ENCODE measurements at regions not wholly inside any gene's neighbourhood (a gene's known extent, or its start where the extent isn't known, plus 50 kb on each side); places are given as distances from the start of the nearest gene placed in this dataset.
A peak's percentile ranks its signal among the peaks of the same experiment; 100 is the strongest.

DNA sequence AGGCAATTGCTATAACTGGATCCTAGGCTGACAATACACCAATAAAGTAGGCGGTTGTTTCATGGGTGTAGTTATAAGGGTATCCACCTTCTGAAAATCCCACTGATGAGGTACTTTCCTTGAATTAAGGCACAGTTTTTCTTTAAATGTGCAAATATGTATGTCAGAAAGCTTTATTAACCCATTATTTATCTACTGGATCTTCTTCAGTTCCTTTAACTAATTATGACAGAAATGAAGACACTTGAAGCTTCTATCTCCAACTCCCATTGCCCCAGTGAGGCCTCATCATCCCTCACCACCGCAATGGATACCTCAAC, 159.6 kb upstream of the KLF3 start:
- Mint-ChIP-seq H3K4me1 (peaks cover 14% of the 10 kb centered on the region), H3K9me3 (no peaks in the 10 kb centered on the region), H3K4me3 (no peak overlapping the region), H3K36me3 (no peaks in the 10 kb centered on the region), H3K27ac (no peak overlapping the region), H3K27me3 (peaks cover 27% of the 10 kb centered on the region)
- DNase-seq (ENCODE audit: low spot score in 2 of 2) (no peak), ATAC-seq (ENCODE audit: low read depth) (no peak)

GRCh38 chr4:38509551-38509950, 154.4 kb upstream of the KLF3 start:
- Mint-ChIP-seq H3K4me1 (peaks cover 13% of the 10 kb centered on the region), H3K9me3 (no peaks in the 10 kb centered on the region), H3K27ac (no peak overlapping the region), H3K27me3 (peaks cover 27% of the 10 kb centered on the region), H3K36me3 (no peaks in the 10 kb centered on the region), H3K4me3 (no peak overlapping the region)
- DNase-seq (ENCODE audit: low spot score in 2 of 2) (no peak), ATAC-seq (ENCODE audit: low read depth) (peak; percentile 29)

- no peak for ATAC-seq (ENCODE audit: low read depth)
- Mint-ChIP-seq H3K27me3 (peaks cover 24% of the 10 kb centered on the region), H3K9me3 (no peaks in the 10 kb centered on the region), H3K27ac (no peak overlapping the region), H3K4me1 (peaks cover 13% of the 10 kb centered on the region), H3K4me3 (no peak overlapping the region), H3K36me3 (no peaks in the 10 kb centered on the region)
- no peak for DNase-seq (ENCODE audit: low spot score in 2 of 2)
These were observed 153.8 kb upstream of the KLF3 start for GRCh38 chr4:38510201-38510600.

DNA sequence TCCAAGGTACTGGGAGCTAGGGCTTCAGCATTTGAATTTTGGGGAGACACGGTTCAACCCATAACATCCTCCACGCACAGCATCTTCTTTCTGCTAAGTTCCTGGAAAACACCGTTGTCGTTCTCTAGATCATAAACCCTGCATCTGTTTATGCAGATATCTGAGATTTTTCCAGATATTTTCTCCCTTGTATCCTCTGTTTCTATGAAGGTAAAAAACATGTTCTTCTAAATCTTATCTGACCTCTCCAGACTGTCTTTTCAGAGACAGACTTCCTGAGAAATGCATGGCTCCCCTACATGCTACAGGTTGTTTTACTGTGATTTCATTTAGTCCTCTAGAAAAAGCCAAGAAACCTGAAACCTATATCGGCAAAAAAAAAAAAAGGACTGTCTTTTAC, 152.3 kb upstream of the KLF3 start:
- H3K36me3 Mint-ChIP-seq = no peaks in the 10 kb centered on the region

GRCh38 chr4:38512840-38513239, 151.2 kb upstream of the KLF3 start:
- no peak overlapping the region for H3K27ac Mint-ChIP-seq
- H3K4me3 Mint-ChIP-seq = no peak overlapping the region

More for the DNA sequence above, 152.3 kb upstream of the KLF3 start:
- Mint-ChIP-seq H3K9me3 (no peaks in the 10 kb centered on the region), H3K27ac (no peak overlapping the region), H3K4me3 (no peak overlapping the region), H3K27me3 (peaks cover 20% of the 10 kb centered on the region), H3K4me1 (peaks cover 13% of the 10 kb centered on the region)
- no peak for ATAC-seq (ENCODE audit: low read depth)
- no peak for DNase-seq (ENCODE audit: low spot score in 2 of 2)

DNA sequence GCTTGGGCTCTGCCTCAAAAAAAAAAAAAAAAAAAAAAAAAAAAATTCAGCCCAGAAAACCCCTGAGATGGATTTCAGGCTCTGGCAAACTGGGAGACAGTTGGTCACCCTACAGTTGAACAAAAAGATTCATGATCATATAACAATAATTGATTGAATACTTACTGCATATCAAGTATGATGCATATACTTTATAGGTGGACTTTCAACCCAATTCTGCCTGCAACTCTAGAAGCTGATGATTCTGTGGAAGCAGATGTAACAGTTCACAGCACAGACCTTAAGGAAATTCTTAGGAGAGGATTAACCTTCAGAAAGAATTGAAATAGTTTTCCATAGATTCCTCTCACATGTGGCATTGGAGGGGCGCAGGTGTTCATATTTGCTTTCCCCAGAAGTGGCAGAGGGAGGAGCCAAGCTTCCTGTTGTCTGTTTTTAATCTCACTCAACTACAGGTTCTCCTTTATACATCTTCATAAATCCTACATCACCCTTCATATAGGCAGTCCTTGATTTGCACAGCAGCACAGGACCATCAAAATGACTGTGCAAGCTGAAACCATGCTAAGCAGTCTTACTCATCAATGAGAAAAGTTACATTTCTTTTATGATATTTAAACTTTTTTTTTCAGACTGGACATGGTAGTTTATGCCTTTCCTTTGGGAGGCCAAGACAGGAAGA, 149.4 kb upstream of the KLF3 start:
- Mint-ChIP-seq H3K4me1 (peaks cover 7% of the 10 kb centered on the region), H3K4me3 (no peak overlapping the region), H3K36me3 (no peaks in the 10 kb centered on the region), H3K27ac (no peak overlapping the region), H3K27me3 (peaks cover 13% of the 10 kb centered on the region), H3K9me3 (no peaks in the 10 kb centered on the region)
- DNase-seq (ENCODE audit: low spot score in 2 of 2) (no peak), ATAC-seq (ENCODE audit: low read depth) (no peak)

More at GRCh38 chr4:38512840-38513239, 151.2 kb upstream of the KLF3 start:
- H3K4me1 Mint-ChIP-seq = peaks cover 13% of the 10 kb centered on the region
- peaks cover 20% of the 10 kb centered on the region for H3K27me3 Mint-ChIP-seq
- H3K9me3 Mint-ChIP-seq = no peaks in the 10 kb centered on the region
- DNase-seq (ENCODE audit: low spot score in 2 of 2) (no peak), ATAC-seq (ENCODE audit: low read depth) (peak; percentile 37)
- no peaks in the 10 kb centered on the region for H3K36me3 Mint-ChIP-seq

GRCh38 chr4:38516190-38516589, 147.8 kb upstream of the KLF3 start:
- H3K9me3 Mint-ChIP-seq = no peaks in the 10 kb centered on the region
- no peak for ATAC-seq (ENCODE audit: low read depth)
- H3K4me1 Mint-ChIP-seq = peaks cover 3% of the 10 kb centered on the region
- no peak for DNase-seq (ENCODE audit: low spot score in 2 of 2)
- no peak overlapping the region for H3K27ac Mint-ChIP-seq
- H3K36me3 Mint-ChIP-seq = no peaks in the 10 kb centered on the region
- H3K4me3 Mint-ChIP-seq = no peak overlapping the region
- H3K27me3 Mint-ChIP-seq = peaks cover 16% of the 10 kb centered on the region

DNA sequence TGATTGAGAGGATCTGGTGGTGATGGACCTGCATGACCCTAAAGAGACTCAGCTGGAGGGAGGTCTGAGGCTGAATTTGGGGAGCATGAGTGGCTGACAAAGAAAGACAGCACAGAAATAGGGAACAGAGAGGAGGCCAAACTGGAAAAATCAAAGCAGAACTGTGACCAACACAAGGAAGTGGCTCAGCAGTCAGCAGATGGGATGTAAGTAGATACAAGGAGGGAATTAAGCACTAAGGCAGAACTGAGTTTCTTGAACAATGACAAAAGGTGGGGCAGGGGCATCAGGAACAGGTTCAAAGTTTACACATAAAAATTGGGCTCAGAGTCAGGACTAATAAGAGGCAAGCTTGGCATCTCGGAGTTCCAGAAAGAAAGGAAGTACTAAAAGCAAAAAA, 144.3 kb upstream of the KLF3 start:
- Mint-ChIP-seq H3K27ac (no peak overlapping the region), H3K4me3 (no peak overlapping the region), H3K9me3 (no peaks in the 10 kb centered on the region), H3K36me3 (no peaks in the 10 kb centered on the region), H3K4me1 (peaks cover 8% of the 10 kb centered on the region), H3K27me3 (peaks cover 13% of the 10 kb centered on the region)
- ATAC-seq (ENCODE audit: low read depth) (no peak), DNase-seq (ENCODE audit: low spot score in 2 of 2) (no peak)

DNA sequence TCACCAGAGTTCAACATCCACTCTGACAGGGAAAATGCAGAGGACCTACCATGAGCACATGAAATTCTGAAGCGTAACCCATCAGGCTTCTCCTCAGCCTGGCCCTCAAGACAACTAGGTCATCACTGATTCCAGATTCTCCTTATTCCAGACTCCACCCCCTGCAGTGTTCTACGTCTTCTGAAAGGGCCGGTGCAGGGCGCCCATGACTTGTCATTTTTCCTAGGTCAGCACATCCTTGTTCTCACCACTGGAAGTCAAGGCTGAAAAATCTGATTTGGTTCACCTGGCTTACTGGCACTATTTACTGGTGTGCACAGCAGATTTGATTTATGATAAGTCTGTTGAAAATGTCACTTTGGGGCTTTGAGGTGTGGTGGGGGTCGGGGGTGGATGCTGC, 140.9 kb upstream of the KLF3 start:
- no peak for ATAC-seq (ENCODE audit: low read depth)
- H3K4me3 Mint-ChIP-seq = no peak overlapping the region
- DNase-seq (ENCODE audit: low spot score in 2 of 2) = no peak
- no peaks in the 10 kb centered on the region for H3K9me3 Mint-ChIP-seq
- H3K27ac Mint-ChIP-seq = no peak overlapping the region
- no peaks in the 10 kb centered on the region for H3K36me3 Mint-ChIP-seq
- peaks cover 8% of the 10 kb centered on the region for H3K4me1 Mint-ChIP-seq
- H3K27me3 Mint-ChIP-seq = peaks cover 11% of the 10 kb centered on the region

DNA sequence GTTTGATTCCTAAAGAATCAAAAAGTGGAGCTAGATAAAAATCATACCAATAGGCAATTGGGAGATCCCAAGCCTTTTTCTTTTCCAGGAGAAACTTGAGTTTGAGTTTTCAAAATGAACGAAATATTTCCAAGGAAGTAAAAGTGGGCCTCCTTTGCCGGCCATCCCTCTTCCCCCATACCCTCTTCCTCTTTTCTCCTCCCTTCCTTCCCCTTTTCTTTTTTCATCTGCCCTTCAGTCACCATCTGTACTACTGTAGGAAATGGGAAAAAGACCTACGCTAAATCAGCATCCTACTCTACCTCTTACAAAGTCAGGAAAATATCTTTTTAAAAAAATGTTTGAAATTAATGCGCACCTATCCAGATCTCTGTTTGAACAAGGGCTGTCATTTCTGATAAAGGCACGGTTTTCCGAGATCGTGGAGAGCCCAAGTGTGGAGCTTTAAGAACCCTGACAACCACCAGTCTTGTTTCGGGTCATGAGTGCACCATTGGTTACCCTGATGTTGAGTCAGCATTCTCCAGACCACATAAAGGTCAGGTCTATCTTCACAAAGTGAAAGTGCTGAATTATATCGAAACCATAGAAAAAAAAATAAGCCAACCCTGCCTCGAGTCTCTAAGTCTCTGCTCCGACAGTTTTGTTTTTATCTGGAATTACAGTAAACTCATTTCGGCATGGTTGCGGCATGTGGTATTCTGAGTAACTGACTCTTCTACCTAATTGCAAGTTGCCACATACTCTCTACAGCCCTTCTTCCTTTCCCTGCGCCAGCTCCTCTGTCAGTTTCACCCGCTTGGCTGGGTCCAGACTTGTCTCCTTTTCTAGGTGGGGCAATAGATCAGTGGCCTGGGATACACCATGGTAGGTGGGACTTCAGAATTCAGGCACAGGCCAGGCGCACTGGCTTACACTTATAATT, 140.2 kb upstream of the KLF3 start:
- Mint-ChIP-seq H3K9me3 (no peaks in the 10 kb centered on the region), H3K36me3 (no peaks in the 10 kb centered on the region), H3K27me3 (peaks cover 11% of the 10 kb centered on the region), H3K4me3 (peak overlapping the region; percentile 67), H3K4me1 (peaks cover 8% of the 10 kb centered on the region), H3K27ac (no peak overlapping the region)
- no peak for DNase-seq (ENCODE audit: low spot score in 2 of 2)
- ATAC-seq (ENCODE audit: low read depth) = peak; percentile 85

GRCh38 chr4:38526412-38526811, 137.6 kb upstream of the KLF3 start:
- Mint-ChIP-seq H3K36me3 (no peaks in the 10 kb centered on the region), H3K4me3 (no peak overlapping the region), H3K27me3 (peaks cover 7% of the 10 kb centered on the region), H3K9me3 (no peaks in the 10 kb centered on the region), H3K4me1 (peaks cover 16% of the 10 kb centered on the region), H3K27ac (no peak overlapping the region)
- DNase-seq (ENCODE audit: low spot score in 2 of 2) (no peak), ATAC-seq (ENCODE audit: low read depth) (no peak)

DNA sequence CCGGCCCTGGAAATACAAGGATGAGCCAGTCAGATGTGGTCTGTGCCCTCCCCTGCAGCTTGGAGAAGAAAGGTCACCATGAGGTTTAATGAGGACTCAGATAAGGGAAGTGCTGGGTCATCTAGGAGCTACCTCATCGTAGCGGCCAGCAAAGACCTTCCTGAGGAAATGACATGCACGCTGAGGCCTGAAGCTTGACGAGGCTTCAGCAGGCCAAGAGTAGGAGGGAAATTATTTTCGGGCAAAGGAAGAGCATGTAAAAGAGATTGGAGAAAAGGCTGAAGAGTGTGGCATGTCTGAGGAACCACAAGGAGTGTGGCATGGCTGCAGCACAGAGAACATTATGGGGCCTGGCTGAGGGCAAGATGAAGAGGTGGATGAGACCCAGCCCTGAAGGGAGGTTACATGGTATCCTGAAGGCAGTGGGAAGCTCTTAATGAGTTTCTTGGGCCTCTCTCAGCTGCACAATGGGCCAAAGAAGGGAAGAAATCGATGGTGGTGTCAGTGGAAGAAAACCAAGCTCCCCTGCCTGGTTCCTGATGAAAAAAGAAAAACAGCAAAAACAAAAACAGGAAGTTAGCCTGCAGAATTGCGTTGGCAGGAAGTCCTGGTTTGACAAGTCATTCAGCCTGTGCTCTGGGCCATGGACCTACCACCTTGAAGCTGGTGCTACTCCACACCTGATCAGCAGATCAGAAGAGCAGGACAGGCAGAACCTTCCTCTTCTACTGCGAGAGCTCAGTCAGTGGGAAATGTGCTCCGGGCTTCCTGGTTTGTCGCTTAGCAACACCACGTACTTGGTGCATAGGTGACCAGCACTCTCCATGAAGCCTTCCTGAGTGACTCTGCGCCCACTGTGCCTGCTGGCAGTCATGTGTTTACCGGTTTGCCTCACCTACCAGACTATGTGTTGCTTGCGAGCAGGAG, 134.5 kb upstream of the KLF3 start:
- peaks cover 8% of the 10 kb centered on the region for H3K4me1 Mint-ChIP-seq
- peaks cover 4% of the 10 kb centered on the region for H3K27me3 Mint-ChIP-seq
- peak overlapping the region; percentile 49 for H3K4me3 Mint-ChIP-seq
- no peaks in the 10 kb centered on the region for H3K9me3 Mint-ChIP-seq
- H3K36me3 Mint-ChIP-seq = no peaks in the 10 kb centered on the region
- ATAC-seq (ENCODE audit: low read depth) = peak; percentile 94
- H3K27ac Mint-ChIP-seq = peak overlapping the region; percentile 4
- peak in 1 of 2 donors; percentile 14 for DNase-seq (ENCODE audit: low spot score in 2 of 2)

DNA sequence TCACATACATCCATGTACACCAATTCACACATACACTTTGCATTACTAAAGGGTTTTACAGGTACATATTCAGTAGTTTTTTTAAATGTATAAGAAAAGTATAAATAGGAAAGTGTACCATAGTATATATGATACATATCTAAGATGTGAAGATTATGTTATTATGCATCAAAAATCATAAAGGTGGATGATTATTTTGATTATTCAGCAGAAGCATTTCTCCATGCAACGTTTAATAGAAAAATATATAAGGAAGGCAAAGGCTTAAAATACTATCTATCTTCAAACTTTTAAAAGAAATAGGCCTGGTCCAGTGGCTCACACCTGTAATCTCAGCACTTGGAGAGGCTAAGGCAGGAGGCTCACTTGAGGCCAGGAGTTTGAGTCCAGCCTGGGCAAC, 133.5 kb upstream of the KLF3 start:
- no peaks in the 10 kb centered on the region for H3K36me3 Mint-ChIP-seq
- no peaks in the 10 kb centered on the region for H3K9me3 Mint-ChIP-seq
- ATAC-seq (ENCODE audit: low read depth) (no peak), DNase-seq (ENCODE audit: low spot score in 2 of 2) (no peak)
- no peak overlapping the region for H3K27ac Mint-ChIP-seq
- H3K27me3 Mint-ChIP-seq = no peaks in the 10 kb centered on the region
- peaks cover 8% of the 10 kb centered on the region for H3K4me1 Mint-ChIP-seq
- H3K4me3 Mint-ChIP-seq = no peak overlapping the region
